Prostate gland (tissue), 2 donors: ENCODE measurements at regions not wholly inside any gene's neighbourhood (a gene's known extent, or its start where the extent isn't known, plus 50 kb on each side); places are given as distances from the start of the nearest gene placed in this dataset.

Source experiments
- DNase-seq: peaks from one replicate; pipeline ENCODE4 v3.0.0-alpha.2; 2019; ENCODE audit warnings: low spot score
- H3K27ac ChIP-seq, 2 donors: fragments of 200-600 bp; sonication (generic); 2 replicates each; pipeline ENCODE4 v1.5.1; 2017 to 2019
- H3K27me3 ChIP-seq: fragments of 200-600 bp; sonication (generic); replicated peaks from 2 replicates; pipeline ENCODE4 v1.5.1; 2019; ENCODE audit not compliant: insufficient read depth
- H3K36me3 ChIP-seq, 2 donors: fragments of 200-600 bp; sonication (generic); 1 replicate in 1 of 2; 2 replicates in 1 of 2; pipeline versions ENCODE4 v1.5.1 to v1.8.1; 2017 to 2019
- H3K4me1 ChIP-seq: fragments of 200-600 bp; sonication (generic); replicated peaks from 2 replicates; pipeline ENCODE4 v1.5.1; 2019
- H3K4me3 ChIP-seq, 2 donors: fragments of 200-600 bp; sonication (generic); 2 replicates each; pipeline ENCODE4 v1.5.1; 2017 to 2019
- H3K9me3 ChIP-seq: fragments of 200-600 bp; sonication (generic); 2 replicates; pipeline ENCODE4 v1.5.1; 2017
- POLR2A ChIP-seq: fragments of 450-650 bp; IDR thresholded peaks from one replicate; pipeline ENCODE4 v1.6.1; 2016; ENCODE audit warnings: antibody characterized with exemption, mild to moderate bottlenecking
- POLR2AphosphoS5 ChIP-seq: sonication (generic); formaldehyde crosslinking; IDR thresholded peaks from one replicate; pipeline ENCODE4 v1.6.1; 2017; ENCODE audit warnings: antibody characterized with exemption
- WGBS: methylation state at CpG from one replicate; pipeline ENCODE4 v1.1.5; 2018; 5-methylcytosine and 5-hydroxymethylcytosine counted together
- intact Hi-C: fragments of 100-400 bp; cut with DNase I; formaldehyde crosslinking; loops from one replicate; pipeline ENCODE4 v1.14.2; 2022
- TF ChIP-seq, protein P1 (sequence below), 4 experiments: fragments of 200-600 bp in 2 of 4; fragments of 450-650 bp in 2 of 4; sonication (generic) in 2 of 4; IDR thresholded peaks; 1 replicate in 3 of 4; 2 replicates in 1 of 4; pipeline ENCODE4 v1.5.1; 2016 to 2019; ENCODE audit warnings: antibody characterized with exemption in 4 of 4, mild to moderate bottlenecking in 2 of 4, moderate library complexity in 2 of 4

DNA sequence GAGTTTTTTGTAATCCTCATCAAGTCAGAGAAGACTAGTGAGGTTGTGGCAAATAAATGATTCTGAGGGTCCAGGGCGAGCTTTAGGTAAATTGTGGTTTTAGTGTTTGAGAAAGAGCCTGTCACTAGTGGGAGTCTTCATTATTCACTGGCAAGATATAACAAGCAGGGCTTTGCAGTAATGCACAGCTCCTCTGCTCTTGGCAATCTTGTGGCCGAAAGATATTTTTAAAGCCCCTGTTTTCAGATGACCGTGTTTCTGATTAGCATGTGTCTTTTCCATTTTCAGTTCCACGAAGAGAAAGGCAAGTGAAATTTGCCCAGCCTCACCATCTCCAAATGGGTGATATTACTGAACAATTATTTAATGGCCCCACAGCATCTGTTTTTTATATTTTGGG is 154.0 kb upstream of the BCL6 start:
- intact Hi-C loops = no loop called here
- no peaks in the 10 kb centered on the region for H3K9me3 ChIP-seq
- H3K27ac ChIP-seq = no peak overlapping the region
- H3K4me1 ChIP-seq = no peaks in the 10 kb centered on the region
- H3K27me3 ChIP-seq = no peaks in the 10 kb centered on the region
- no peak overlapping the region for H3K4me3 ChIP-seq
- no peaks in the 10 kb centered on the region for H3K36me3 ChIP-seq
- no peak for DNase-seq
- TF ChIP-seq, protein P1, sequence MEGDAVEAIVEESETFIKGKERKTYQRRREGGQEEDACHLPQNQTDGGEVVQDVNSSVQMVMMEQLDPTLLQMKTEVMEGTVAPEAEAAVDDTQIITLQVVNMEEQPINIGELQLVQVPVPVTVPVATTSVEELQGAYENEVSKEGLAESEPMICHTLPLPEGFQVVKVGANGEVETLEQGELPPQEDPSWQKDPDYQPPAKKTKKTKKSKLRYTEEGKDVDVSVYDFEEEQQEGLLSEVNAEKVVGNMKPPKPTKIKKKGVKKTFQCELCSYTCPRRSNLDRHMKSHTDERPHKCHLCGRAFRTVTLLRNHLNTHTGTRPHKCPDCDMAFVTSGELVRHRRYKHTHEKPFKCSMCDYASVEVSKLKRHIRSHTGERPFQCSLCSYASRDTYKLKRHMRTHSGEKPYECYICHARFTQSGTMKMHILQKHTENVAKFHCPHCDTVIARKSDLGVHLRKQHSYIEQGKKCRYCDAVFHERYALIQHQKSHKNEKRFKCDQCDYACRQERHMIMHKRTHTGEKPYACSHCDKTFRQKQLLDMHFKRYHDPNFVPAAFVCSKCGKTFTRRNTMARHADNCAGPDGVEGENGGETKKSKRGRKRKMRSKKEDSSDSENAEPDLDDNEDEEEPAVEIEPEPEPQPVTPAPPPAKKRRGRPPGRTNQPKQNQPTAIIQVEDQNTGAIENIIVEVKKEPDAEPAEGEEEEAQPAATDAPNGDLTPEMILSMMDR (IDR thresholded peaks at IDR 0.05) = no peak
- no peak for TF ChIP-seq POLR2A
- TF ChIP-seq POLR2AphosphoS5 = no peak
- WGBS = 78% methylated on average over 4 of the region's 4 CpGs

DNA sequence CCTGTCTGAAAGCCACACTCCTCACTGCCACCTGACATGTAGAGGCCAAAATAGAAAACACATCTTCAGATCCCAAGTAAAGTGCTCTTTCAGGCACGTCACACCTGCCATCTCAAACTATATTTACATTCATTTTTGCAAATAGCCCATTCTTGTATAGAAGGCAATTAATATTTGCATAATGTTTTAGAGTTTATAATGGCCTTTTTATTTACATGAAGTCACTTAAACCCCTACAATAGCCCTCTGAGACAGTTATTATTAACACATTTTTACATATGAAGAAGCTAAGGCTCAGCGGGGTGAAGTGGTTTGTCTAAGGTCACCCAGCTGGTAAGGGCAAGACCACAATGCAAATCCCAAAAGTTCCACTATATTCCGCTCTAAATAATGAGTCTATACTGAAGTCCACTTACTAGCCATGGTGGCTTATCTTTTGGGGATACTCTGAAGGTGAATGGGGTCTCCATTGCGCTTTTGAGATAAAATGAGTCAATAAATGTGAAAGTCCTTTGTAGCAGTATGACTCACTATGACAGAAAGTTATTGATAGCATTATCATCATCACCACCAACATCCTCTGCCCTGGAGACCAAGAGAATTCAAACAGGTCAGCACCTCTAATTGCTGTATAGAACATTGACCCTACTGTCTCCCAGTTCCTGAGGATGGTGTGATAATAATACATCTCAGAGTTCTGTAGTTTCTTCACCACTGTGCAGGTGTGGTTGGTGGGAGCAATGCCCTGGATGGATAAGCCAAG is 155.9 kb upstream of the BCL6 start:
- no peaks in the 10 kb centered on the region for H3K36me3 ChIP-seq
- H3K27ac ChIP-seq = no peak overlapping the region
- H3K27me3 ChIP-seq = no peaks in the 10 kb centered on the region
- H3K4me1 ChIP-seq = no peaks in the 10 kb centered on the region
- 93% methylated on average over 4 of the region's 4 CpGs for WGBS
- DNase-seq = no peak
- no peaks in the 10 kb centered on the region for H3K9me3 ChIP-seq
- H3K4me3 ChIP-seq = no peak overlapping the region
- TF ChIP-seq POLR2A = no peak
- no peak for TF ChIP-seq POLR2AphosphoS5
- TF ChIP-seq, protein P1 (IDR thresholded peaks at IDR 0.05) = no peak
- intact Hi-C loops = no loop called here

GRCh38 chr3:187902041-187902471 is 156.8 kb upstream of the BCL6 start:
- Histone ChIP-seq H3K36me3 (no peaks in the 10 kb centered on the region), H3K9me3 (no peaks in the 10 kb centered on the region), H3K4me3 (no peak overlapping the region), H3K27ac (no peak overlapping the region), H3K27me3 (no peaks in the 10 kb centered on the region), H3K4me1 (no peaks in the 10 kb centered on the region)
- intact Hi-C loops = no loop called here
- no peak for DNase-seq
- TF ChIP-seq POLR2AphosphoS5 (no peak), POLR2A (no peak)
- TF ChIP-seq, protein P1 (IDR thresholded peaks at IDR 0.05) = no peak
- 91% methylated on average over 14 of the region's 14 CpGs for WGBS

GRCh38 chr3:187902936-187903335 is 157.7 kb upstream of the BCL6 start:
- intact Hi-C loops = no loop called here

More at GRCh38 chr3:187902936-187903335, 157.7 kb upstream of the BCL6 start:
- H3K9me3 ChIP-seq = no peaks in the 10 kb centered on the region
- DNase-seq = no peak
- no peak overlapping the region for H3K27ac ChIP-seq
- H3K27me3 ChIP-seq = no peaks in the 10 kb centered on the region
- H3K4me1 ChIP-seq = no peaks in the 10 kb centered on the region
- H3K36me3 ChIP-seq = no peaks in the 10 kb centered on the region
- H3K4me3 ChIP-seq = no peak overlapping the region
- WGBS = 95% methylated on average over 1 of the region's 1 CpG
- TF ChIP-seq POLR2A = no peak
- TF ChIP-seq, protein P1 (IDR thresholded peaks at IDR 0.05) = no peak
- no peak for TF ChIP-seq POLR2AphosphoS5
